HepG2 (cell line): ENCODE measurements at regions not wholly inside any gene's neighbourhood (a gene's known extent, or its start where the extent isn't known, plus 50 kb on each side); places are given as distances from the start of the nearest gene placed in this dataset.

Experiments used
- BRF2 ChIP-seq: sonication (generic); formaldehyde crosslinking; IDR thresholded peaks from 2 replicates; pipeline ENCODE4 v1.8.1; 2022; ENCODE audit warnings: mild to moderate bottlenecking, missing genetic modification reagents
- CTCF ChIP-seq: sonication (generic); formaldehyde crosslinking; IDR thresholded peaks from 2 replicates; pipeline ENCODE4 v1.5.0; 2020; ENCODE audit warnings: mild to moderate bottlenecking, missing genetic modification reagents, moderate library complexity
- ESRRA ChIP-seq: sonication (generic); formaldehyde crosslinking; IDR thresholded peaks from 2 replicates; pipeline ENCODE4 v1.5.1; 2020; ENCODE audit warnings: mild to moderate bottlenecking, low read depth, missing genetic modification reagents
- HNRNPUL1 ChIP-seq: fragments of 200-400 bp; formaldehyde crosslinking; IDR thresholded peaks from 2 replicates; pipeline ENCODE4 v1.6.1; 2017; ENCODE audit warnings: low read depth, mild to moderate bottlenecking, low read length, moderate library complexity
- RORA ChIP-seq: sonication (generic); formaldehyde crosslinking; IDR thresholded peaks from 2 replicates; pipeline ENCODE4 v1.5.0; 2020; ENCODE audit warnings: mild to moderate bottlenecking, missing genetic modification reagents, moderate library complexity
- ZNF224 ChIP-seq: sonication (generic); formaldehyde crosslinking; IDR thresholded peaks from 2 replicates; pipeline ENCODE4 v1.5.0; 2020; ENCODE audit warnings: mild to moderate bottlenecking, missing genetic modification reagents
- ZNF562 ChIP-seq: sonication (generic); formaldehyde crosslinking; IDR thresholded peaks from 2 replicates; pipeline ENCODE4 v1.8.0; 2022; ENCODE audit warnings: missing genetic modification reagents, borderline replicate concordance
- ZNF569 ChIP-seq: sonication (generic); formaldehyde crosslinking; IDR thresholded peaks from 2 replicates; pipeline ENCODE4 v1.5.0; 2020; ENCODE audit warnings: mild to moderate bottlenecking, missing genetic modification reagents, moderate library complexity, borderline replicate concordance
- ZNF839 ChIP-seq: sonication (generic); formaldehyde crosslinking; IDR thresholded peaks from 2 replicates; pipeline ENCODE4 v1.4.0; 2020; ENCODE audit warnings: missing genetic modification reagents, mild to moderate bottlenecking, borderline replicate concordance

GRCh38 chr12:91912178-91912577 lies 233.5 kb downstream of the BTG1 start:
- TF ChIP-seq BRF2 (CRISPR knock-in tag) (no peak), ZNF839 (CRISPR knock-in tag) (no peak), ESRRA (CRISPR knock-in tag) (no peak), ZNF224 (no peak), RORA (no peak), HNRNPUL1 (no peak), ZNF569 (CRISPR knock-in tag) (no peak), CTCF (CRISPR knock-in tag) (no peak), ZNF562 (CRISPR knock-in tag) (no peak)
